ENCODE measurements at regions not wholly inside any gene's neighbourhood (a gene's known extent, or its start where the extent isn't known, plus 50 kb on each side); places are given as distances from the start of the nearest gene placed in this dataset.

GRCh38 chr10:129258283-129258923, 208.6 kb upstream of the MGMT start:
- TF ChIP-seq POLR2AphosphoS5 (IDR thresholded peaks at IDR 0.05; ENCODE audit: low read depth, low read length) (no peak), POLR2A (IDR thresholded peaks at IDR 0.05; ENCODE audit: low read depth, low read length) (no peak)

Data from GM12891 (cell line).